H9 (cell line): ENCODE measurements at regions not wholly inside any gene's neighbourhood (a gene's known extent, or its start where the extent isn't known, plus 50 kb on each side); places are given as distances from the start of the nearest gene placed in this dataset.

Source experiments
- DNase-seq: peaks from one replicate; pipeline ENCODE4 v3.0.0-alpha.2; 2017
- H2AFZ ChIP-seq: one replicate; pipeline ENCODE4 v1.6.1; 2013; ENCODE audit warnings: mild to moderate bottlenecking, low read length, control low read depth, moderate library complexity
- H2AK5ac ChIP-seq: 2 replicates; pipeline ENCODE4 v1.6.1; 2013; ENCODE audit warnings: low read length, control low read depth, mixed read lengths; ENCODE audit not compliant: insufficient read length
- H2BK120ac ChIP-seq: one replicate; pipeline ENCODE4 v1.6.1; 2013; ENCODE audit warnings: low read depth, mild to moderate bottlenecking, low read length, control low read depth, inconsistent platforms; ENCODE audit not compliant: poor library complexity, severe bottlenecking
- H2BK12ac ChIP-seq: 2 replicates; pipeline ENCODE4 v1.6.1; 2013; ENCODE audit warnings: low read length, control low read depth, mixed read lengths, low read depth; ENCODE audit not compliant: insufficient read length
- H2BK15ac ChIP-seq: 2 replicates; pipeline ENCODE4 v1.6.1; 2013; ENCODE audit warnings: low read depth, low read length, control low read depth
- H2BK20ac ChIP-seq: one replicate; pipeline ENCODE4 v1.6.1; 2013; ENCODE audit warnings: low read depth, mild to moderate bottlenecking, low read length, control low read depth, inconsistent platforms; ENCODE audit not compliant: poor library complexity, severe bottlenecking
- H2BK5ac ChIP-seq: 2 replicates; pipeline ENCODE4 v1.6.1; 2013; ENCODE audit warnings: low read length, control low read depth, mixed read lengths; ENCODE audit not compliant: insufficient read length
- H3K14ac ChIP-seq: 2 replicates; pipeline ENCODE4 v1.6.1; 2013; ENCODE audit warnings: low read length, control low read depth; ENCODE audit not compliant: insufficient read depth
- H3K18ac ChIP-seq: 2 replicates; pipeline ENCODE4 v1.6.1; 2013; ENCODE audit warnings: low read depth, mild to moderate bottlenecking, mixed read lengths, low read length, control low read depth; ENCODE audit not compliant: insufficient read length
- H3K23ac ChIP-seq: 2 replicates; pipeline ENCODE4 v1.6.1; 2013; ENCODE audit warnings: low read length, control low read depth, mixed read lengths, low read depth; ENCODE audit not compliant: insufficient read length
- H3K23me2 ChIP-seq: 2 replicates; pipeline ENCODE4 v1.6.1; 2013; ENCODE audit warnings: low read depth, mild to moderate bottlenecking, mixed read lengths, low read length, control low read depth; ENCODE audit not compliant: insufficient read length, poor library complexity, severe bottlenecking
- H3K27ac ChIP-seq: 2 replicates; pipeline ENCODE4 v1.5.1; 2013; ENCODE audit warnings: low read length, control low read depth, mixed read lengths, low read depth; ENCODE audit not compliant: insufficient read length
- H3K27me3 ChIP-seq: 2 replicates; pipeline ENCODE4 v1.6.1; 2013; ENCODE audit warnings: low read length, control low read depth, inconsistent platforms; ENCODE audit not compliant: insufficient read depth
- H3K4ac ChIP-seq: 2 replicates; pipeline ENCODE4 v1.6.1; 2013; ENCODE audit warnings: low read depth, mild to moderate bottlenecking, control low read depth, inconsistent platforms, low read length, moderate library complexity
- H3K4me1 ChIP-seq: 2 replicates; pipeline ENCODE4 v1.6.1; 2013; ENCODE audit warnings: low read length, control low read depth, inconsistent platforms; ENCODE audit not compliant: insufficient read depth
- H3K4me2 ChIP-seq: 2 replicates; pipeline ENCODE4 v1.6.1; 2013; ENCODE audit warnings: low read length, control low read depth, mixed read lengths; ENCODE audit not compliant: insufficient read length, insufficient read depth
- H3K56ac ChIP-seq: 2 replicates; pipeline ENCODE4 v1.6.1; 2013; ENCODE audit warnings: low read depth, mild to moderate bottlenecking, mixed read lengths, low read length, control low read depth; ENCODE audit not compliant: insufficient read length
- H3K79me1 ChIP-seq: 2 replicates; pipeline ENCODE4 v1.6.1; 2013; ENCODE audit warnings: low read depth, mild to moderate bottlenecking, moderate library complexity, low read length, control low read depth, inconsistent platforms; ENCODE audit not compliant: insufficient read depth, poor library complexity, severe bottlenecking
- H3K79me2 ChIP-seq: 2 replicates; pipeline ENCODE4 v1.6.1; 2013; ENCODE audit warnings: low read length, control low read depth, inconsistent platforms; ENCODE audit not compliant: insufficient read depth
- H3K9ac ChIP-seq: 2 replicates; pipeline ENCODE4 v1.6.1; 2013; ENCODE audit warnings: low read length, control low read depth, mixed read lengths; ENCODE audit not compliant: insufficient read length; ENCODE audit errors: extremely low read depth
- H3K9me3 ChIP-seq: one replicate; pipeline ENCODE4 v1.6.1; 2013; ENCODE audit warnings: low read depth, low read length, inconsistent platforms; ENCODE audit not compliant: control insufficient read depth
- H3T11ph ChIP-seq: one replicate; pipeline ENCODE4 v1.6.1; 2013; ENCODE audit warnings: mild to moderate bottlenecking, low read length, control low read depth, inconsistent platforms
- H4K20me1 ChIP-seq: one replicate; pipeline ENCODE4 v1.6.1; 2013; ENCODE audit not compliant: control insufficient read depth, insufficient read length, insufficient read depth
- H4K5ac ChIP-seq: 2 replicates; pipeline ENCODE4 v1.6.1; 2013; ENCODE audit warnings: low read depth, mild to moderate bottlenecking, mixed read lengths, low read length, control low read depth; ENCODE audit not compliant: insufficient read length
- H4K8ac ChIP-seq: replicated peaks from 2 replicates; pipeline ENCODE4 v1.6.1; 2013; ENCODE audit warnings: low read length, control low read depth, mixed read lengths, low read depth; ENCODE audit not compliant: insufficient read length
- H4K91ac ChIP-seq: 2 replicates; pipeline ENCODE4 v1.6.1; 2013; ENCODE audit warnings: low read depth, mild to moderate bottlenecking, moderate library complexity, mixed read lengths, low read length, control low read depth; ENCODE audit not compliant: insufficient read length
- H3K27ac Mint-ChIP-seq, 3 experiments: 2 replicates in 2 of 3; 3 replicates in 1 of 3; pipeline ENCODE4 v1.8.0; 2020 to 2021; ENCODE audit warnings: mixed read lengths in 3 of 3, mild to moderate bottlenecking in 1 of 3, moderate library complexity in 1 of 3
- H3K27me3 Mint-ChIP-seq: 2 replicates; pipeline ENCODE4 v1.8.0; 2021; ENCODE audit warnings: low read depth, mild to moderate bottlenecking, moderate library complexity, mixed read lengths
- H3K36me3 Mint-ChIP-seq, 3 experiments: 2 replicates in 2 of 3; 3 replicates in 1 of 3; pipeline ENCODE4 v1.8.0; 2020 to 2021; ENCODE audit warnings: low read depth in 3 of 3, mixed read lengths in 3 of 3; ENCODE audit not compliant: insufficient read depth in 1 of 3
- H3K4me1 Mint-ChIP-seq, 2 experiments: 2 replicates each; pipeline ENCODE4 v1.8.0; 2020; ENCODE audit warnings: mixed read lengths in 2 of 2
- H3K4me3 Mint-ChIP-seq, 2 experiments: 2 replicates in 1 of 2; 3 replicates in 1 of 2; pipeline ENCODE4 v1.8.0; 2020 to 2021; ENCODE audit warnings: mild to moderate bottlenecking in 2 of 2, mixed read lengths in 2 of 2, moderate library complexity in 1 of 2
- H3K9me3 Mint-ChIP-seq, 2 experiments: 2 replicates in 1 of 2; 3 replicates in 1 of 2; pipeline ENCODE4 v1.8.0; 2020; ENCODE audit warnings: mild to moderate bottlenecking in 2 of 2, mixed read lengths in 2 of 2, moderate library complexity in 1 of 2
- WGBS: extraction: QIAGEN DNeasy Blood & Tissue Kit; methylation state at CpG from one replicate; pipeline ENCODE4 v1.1.7; 2013; ENCODE audit warnings: missing lambda C conversion rate, low lambda C conversion rate, mixed read lengths; ENCODE audit not compliant: insufficient read length; ENCODE audit errors: extremely low coverage; 5-methylcytosine and 5-hydroxymethylcytosine counted together
- TF ChIP-seq, protein P1 (sequence below): fragments of 200-600 bp; sonication (generic); conservative IDR thresholded peaks from 3 replicates; pipeline ENCODE4 v1.8.0; 2021; ENCODE audit warnings: antibody characterized with exemption, mild to moderate bottlenecking

DNA sequence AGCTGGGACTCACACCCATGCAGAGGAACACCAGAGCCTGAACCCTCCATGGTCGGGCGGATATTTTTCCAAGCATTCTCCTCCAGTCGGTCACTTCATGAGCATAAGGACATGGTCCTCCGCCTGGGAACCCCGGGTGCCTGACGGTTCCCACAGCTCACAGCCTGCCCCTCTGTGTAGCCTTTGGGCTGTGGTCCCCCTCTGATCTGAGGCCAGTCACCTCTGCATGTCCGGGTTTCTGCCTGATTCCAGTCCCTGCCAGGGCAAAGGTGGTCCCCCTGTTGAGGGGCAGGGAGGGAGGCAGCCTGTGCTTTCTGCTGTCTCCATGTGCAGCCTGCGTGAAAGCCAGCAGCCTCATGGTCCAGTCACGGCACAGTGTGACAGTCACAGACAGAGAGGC, 76.6 kb upstream of the KLF13 start:
- no peaks in the 10 kb centered on the region for H3K79me1 ChIP-seq
- DNase-seq, result no peak
- H2AFZ ChIP-seq, result no peak overlapping the region
- WGBS, result no CpG with 5 or more reads among the region's 9 CpGs
- no peak overlapping the region for H2AK5ac ChIP-seq
- no peaks in the 10 kb centered on the region for H3K4me1 ChIP-seq
- H3K56ac ChIP-seq, result no peak overlapping the region
- no peaks in the 10 kb centered on the region for H3K36me3 Mint-ChIP-seq
- H3K27ac ChIP-seq, result no peak overlapping the region
- no peaks in the 10 kb centered on the region for H3K79me2 ChIP-seq
- TF ChIP-seq, protein P1, sequence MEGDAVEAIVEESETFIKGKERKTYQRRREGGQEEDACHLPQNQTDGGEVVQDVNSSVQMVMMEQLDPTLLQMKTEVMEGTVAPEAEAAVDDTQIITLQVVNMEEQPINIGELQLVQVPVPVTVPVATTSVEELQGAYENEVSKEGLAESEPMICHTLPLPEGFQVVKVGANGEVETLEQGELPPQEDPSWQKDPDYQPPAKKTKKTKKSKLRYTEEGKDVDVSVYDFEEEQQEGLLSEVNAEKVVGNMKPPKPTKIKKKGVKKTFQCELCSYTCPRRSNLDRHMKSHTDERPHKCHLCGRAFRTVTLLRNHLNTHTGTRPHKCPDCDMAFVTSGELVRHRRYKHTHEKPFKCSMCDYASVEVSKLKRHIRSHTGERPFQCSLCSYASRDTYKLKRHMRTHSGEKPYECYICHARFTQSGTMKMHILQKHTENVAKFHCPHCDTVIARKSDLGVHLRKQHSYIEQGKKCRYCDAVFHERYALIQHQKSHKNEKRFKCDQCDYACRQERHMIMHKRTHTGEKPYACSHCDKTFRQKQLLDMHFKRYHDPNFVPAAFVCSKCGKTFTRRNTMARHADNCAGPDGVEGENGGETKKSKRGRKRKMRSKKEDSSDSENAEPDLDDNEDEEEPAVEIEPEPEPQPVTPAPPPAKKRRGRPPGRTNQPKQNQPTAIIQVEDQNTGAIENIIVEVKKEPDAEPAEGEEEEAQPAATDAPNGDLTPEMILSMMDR, result no peak
- no peak overlapping the region for H3K23ac ChIP-seq
- no peak overlapping the region for H3T11ph ChIP-seq
- H2BK12ac ChIP-seq, result no peak overlapping the region
- no peak overlapping the region for H3K9ac ChIP-seq
- no peaks in the 10 kb centered on the region for H3K27me3 ChIP-seq
- no peaks in the 10 kb centered on the region for H4K20me1 ChIP-seq
- H3K9me3 Mint-ChIP-seq, result no peaks in the 10 kb centered on the region; a peak in 1 of 5 replicates
- 0 out of 4 replicates have a peak, but pooled peaks cover 0 to 2% of the 10 kb centered on the region in 2 experiments for H3K4me1 Mint-ChIP-seq
- H3K4me2 ChIP-seq, result no peak overlapping the region
- no peak overlapping the region for H3K18ac ChIP-seq
- no peak overlapping the region for H4K8ac ChIP-seq
- no peaks in the 10 kb centered on the region for H3K9me3 ChIP-seq
- no peak overlapping the region for H2BK20ac ChIP-seq
- H2BK120ac ChIP-seq, result no peak overlapping the region
- H3K23me2 ChIP-seq, result peaks cover 2% of the 10 kb centered on the region
- no peak overlapping the region for H4K91ac ChIP-seq
- H3K14ac ChIP-seq, result no peak overlapping the region
- H3K27ac Mint-ChIP-seq, result no peak overlapping the region
- H3K27me3 Mint-ChIP-seq, result peaks cover 21% of the 10 kb centered on the region
- no peak overlapping the region for H3K4ac ChIP-seq
- no peak overlapping the region for H4K5ac ChIP-seq
- no peak overlapping the region for H2BK5ac ChIP-seq
- H3K4me3 Mint-ChIP-seq, result no peak overlapping the region
- no peak overlapping the region for H2BK15ac ChIP-seq
